Thyroid gland (tissue), 4 donors: ENCODE measurements at regions not wholly inside any gene's neighbourhood (a gene's known extent, or its start where the extent isn't known, plus 50 kb on each side); places are given as distances from the start of the nearest gene placed in this dataset.

Source experiments
- DNase-seq, 2 donors: peaks; one replicate each; pipeline ENCODE4 v3.0.0-alpha.2; 2019
- H3K27ac ChIP-seq, 3 donors: fragments of 200-600 bp; sonication (generic); 1 replicate in 2 of 3; 2 replicates in 1 of 3; pipeline ENCODE4 v1.5.1; 2016 to 2019; ENCODE audit warnings: mild to moderate bottlenecking in 1 of 3, moderate library complexity in 1 of 3
- H3K27me3 ChIP-seq: fragments of 200-600 bp; sonication (generic); one replicate; pipeline ENCODE4 v1.5.1; 2019
- H3K36me3 ChIP-seq, 2 donors: fragments of 200-600 bp; sonication (generic); one replicate each; pipeline ENCODE4 v1.5.1; 2016 to 2019
- H3K4me1 ChIP-seq, 2 donors: fragments of 200-600 bp; sonication (generic); one replicate each; pipeline ENCODE4 v1.5.1; 2017 to 2019
- H3K4me3 ChIP-seq, 3 donors: fragments of 200-600 bp; sonication (generic); replicated peaks in 1 of 3; 1 replicate in 2 of 3; 2 replicates in 1 of 3; pipeline ENCODE4 v1.5.1; 2016; ENCODE audit warnings: mild to moderate bottlenecking in 1 of 3
- H3K9me3 ChIP-seq: fragments of 200-600 bp; sonication (generic); one replicate; pipeline ENCODE4 v1.5.1; 2017
- POLR2A ChIP-seq, 2 donors: fragments of 450-650 bp; IDR thresholded peaks; one replicate each; pipeline ENCODE4 v1.6.1; 2017; ENCODE audit warnings: antibody characterized with exemption in 2 of 2, mild to moderate bottlenecking in 2 of 2, moderate library complexity in 1 of 2
- WGBS, 2 donors: methylation state at CpG; one replicate each; pipeline ENCODE4 v1.1.5; 2017; 5-methylcytosine and 5-hydroxymethylcytosine counted together
- intact Hi-C: fragments of 100-400 bp; cut with DNase I; formaldehyde crosslinking; loops from one replicate; pipeline ENCODE4 v1.15.1; 2023
- TF ChIP-seq, protein P1 (sequence below), 6 experiments: fragments of 200-600 bp in 3 of 6; fragments of 450-650 bp in 3 of 6; sonication (generic) in 3 of 6; IDR thresholded peaks; one replicate each; pipeline ENCODE4 v1.5.1; 2016 to 2019; ENCODE audit warnings: antibody characterized with exemption in 6 of 6, mild to moderate bottlenecking in 2 of 6, inconsistent platforms in 1 of 6, moderate library complexity in 1 of 6

DNA sequence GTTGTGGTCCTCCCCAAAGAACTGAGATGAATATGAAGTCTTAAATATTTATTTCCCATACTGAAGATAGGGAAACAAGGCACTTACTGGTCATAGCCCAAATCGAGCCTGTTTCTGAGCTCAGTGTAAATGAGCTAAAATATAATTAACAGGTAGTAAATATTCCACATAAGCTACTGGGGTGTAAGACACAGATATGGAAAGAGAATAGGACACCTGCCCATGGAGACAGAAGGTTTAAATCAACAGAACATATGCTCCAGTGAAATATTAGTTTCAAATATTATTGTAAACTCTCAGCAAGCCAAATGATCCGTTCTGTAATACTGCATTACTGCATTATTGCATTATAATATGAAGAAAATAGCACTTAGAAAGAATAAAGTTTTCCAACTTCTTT, 537.9 kb downstream of the ANKRD7 start:
- no peak for DNase-seq
- H3K27me3 ChIP-seq: no peaks in the 10 kb centered on the region
- H3K4me3 ChIP-seq: no peak overlapping the region
- H3K36me3 ChIP-seq: no peaks in the 10 kb centered on the region
- H3K27ac ChIP-seq: no peak overlapping the region
- WGBS, 2 donors: 78 to 82% methylated on average over 2 of the region's 2 CpGs
- H3K4me1 ChIP-seq: no peaks in the 10 kb centered on the region
- intact Hi-C loops: no loop called here
- TF ChIP-seq, protein P1, sequence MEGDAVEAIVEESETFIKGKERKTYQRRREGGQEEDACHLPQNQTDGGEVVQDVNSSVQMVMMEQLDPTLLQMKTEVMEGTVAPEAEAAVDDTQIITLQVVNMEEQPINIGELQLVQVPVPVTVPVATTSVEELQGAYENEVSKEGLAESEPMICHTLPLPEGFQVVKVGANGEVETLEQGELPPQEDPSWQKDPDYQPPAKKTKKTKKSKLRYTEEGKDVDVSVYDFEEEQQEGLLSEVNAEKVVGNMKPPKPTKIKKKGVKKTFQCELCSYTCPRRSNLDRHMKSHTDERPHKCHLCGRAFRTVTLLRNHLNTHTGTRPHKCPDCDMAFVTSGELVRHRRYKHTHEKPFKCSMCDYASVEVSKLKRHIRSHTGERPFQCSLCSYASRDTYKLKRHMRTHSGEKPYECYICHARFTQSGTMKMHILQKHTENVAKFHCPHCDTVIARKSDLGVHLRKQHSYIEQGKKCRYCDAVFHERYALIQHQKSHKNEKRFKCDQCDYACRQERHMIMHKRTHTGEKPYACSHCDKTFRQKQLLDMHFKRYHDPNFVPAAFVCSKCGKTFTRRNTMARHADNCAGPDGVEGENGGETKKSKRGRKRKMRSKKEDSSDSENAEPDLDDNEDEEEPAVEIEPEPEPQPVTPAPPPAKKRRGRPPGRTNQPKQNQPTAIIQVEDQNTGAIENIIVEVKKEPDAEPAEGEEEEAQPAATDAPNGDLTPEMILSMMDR (IDR thresholded peaks at IDR 0.05): no peak
- TF ChIP-seq POLR2A (IDR thresholded peaks at IDR 0.05): no peak
- H3K9me3 ChIP-seq: no peaks in the 10 kb centered on the region

DNA sequence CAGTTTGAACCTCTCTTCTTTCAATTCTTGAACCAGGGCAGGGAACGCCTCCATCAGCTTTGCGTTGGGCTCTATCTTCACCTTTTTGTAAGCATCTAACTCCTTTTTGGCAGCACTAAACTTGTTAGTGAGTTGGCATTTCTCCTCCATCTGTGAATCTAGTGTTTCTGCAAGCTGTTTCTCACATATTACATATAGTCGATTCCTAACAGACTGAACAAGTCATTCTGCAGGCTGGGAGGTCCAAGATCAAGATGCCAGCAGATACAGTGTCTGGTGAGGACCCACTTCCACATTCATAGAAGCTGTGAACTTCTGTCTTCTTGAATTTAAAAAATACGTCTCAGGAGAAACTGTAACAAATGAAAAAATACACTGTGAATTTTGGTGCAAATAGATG, 539.7 kb downstream of the ANKRD7 start:
- no peaks in the 10 kb centered on the region for H3K4me1 ChIP-seq
- no peak overlapping the region for H3K4me3 ChIP-seq
- WGBS, 2 donors: 91 to 94% methylated on average over 4 of the region's 4 CpGs
- H3K36me3 ChIP-seq: no peaks in the 10 kb centered on the region
- H3K27ac ChIP-seq: no peak overlapping the region
- no peak for TF ChIP-seq POLR2A (IDR thresholded peaks at IDR 0.05)
- TF ChIP-seq, protein P1 (IDR thresholded peaks at IDR 0.05): no peak
- no peaks in the 10 kb centered on the region for H3K9me3 ChIP-seq
- intact Hi-C loops: no loop called here
- no peak for DNase-seq
- no peaks in the 10 kb centered on the region for H3K27me3 ChIP-seq

GRCh38 chr7:118771672-118772071, 547.2 kb downstream of the ANKRD7 start:
- no peaks in the 10 kb centered on the region for H3K36me3 ChIP-seq
- no peak overlapping the region for H3K4me3 ChIP-seq
- TF ChIP-seq, protein P1 (IDR thresholded peaks at IDR 0.05): no peak
- TF ChIP-seq POLR2A (IDR thresholded peaks at IDR 0.05): no peak
- DNase-seq: no peak
- intact Hi-C loops: no loop called here
- H3K4me1 ChIP-seq: no peaks in the 10 kb centered on the region
- H3K27ac ChIP-seq: no peak overlapping the region
- H3K27me3 ChIP-seq: no peaks in the 10 kb centered on the region
- no peaks in the 10 kb centered on the region for H3K9me3 ChIP-seq

- no peak overlapping the region for H3K4me3 ChIP-seq
- no peaks in the 10 kb centered on the region for H3K9me3 ChIP-seq
- H3K36me3 ChIP-seq: no peaks in the 10 kb centered on the region
- 91 to 92% methylated on average over 1 of the region's 1 CpG for WGBS, 2 donors
- no peak for TF ChIP-seq POLR2A (IDR thresholded peaks at IDR 0.05)
- TF ChIP-seq, protein P1 (IDR thresholded peaks at IDR 0.05): no peak
- no peak for DNase-seq
- H3K27ac ChIP-seq: no peak overlapping the region
- intact Hi-C loops: no loop called here
- H3K4me1 ChIP-seq: no peaks in the 10 kb centered on the region
- H3K27me3 ChIP-seq: no peaks in the 10 kb centered on the region
These were observed 552.8 kb downstream of the ANKRD7 start for GRCh38 chr7:118777308-118777707.

- TF ChIP-seq, protein P1 (IDR thresholded peaks at IDR 0.05): no peak
- no peak for TF ChIP-seq POLR2A (IDR thresholded peaks at IDR 0.05)
- Histone ChIP-seq H3K4me3 (no peak overlapping the region), H3K9me3 (no peaks in the 10 kb centered on the region), H3K27me3 (no peaks in the 10 kb centered on the region), H3K36me3 (no peaks in the 10 kb centered on the region), H3K4me1 (no peaks in the 10 kb centered on the region), H3K27ac (no peak overlapping the region)
- intact Hi-C loops: no loop called here
- no peak for DNase-seq
- WGBS, 2 donors: 94 to 97% methylated on average over 4 of the region's 4 CpGs
These were observed 568.2 kb downstream of the ANKRD7 start for GRCh38 chr7:118792682-118793081.
